PC-3 (cell line): ENCODE measurements at regions not wholly inside any gene's neighbourhood (a gene's known extent, or its start where the extent isn't known, plus 50 kb on each side); places are given as distances from the start of the nearest gene placed in this dataset.

Source experiments
- CTCF ChIP-seq: fragments of 300-600 bp; sonication (generic); conservative IDR thresholded peaks from 2 replicates; pipeline ENCODE4 v1.5.1; 2017; ENCODE audit warnings: antibody characterized with exemption, low read depth, mild to moderate bottlenecking, low read length
- EZH2 ChIP-seq: fragments of 300-600 bp; sonication (generic); IDR thresholded peaks from one replicate; pipeline ENCODE4 v1.6.1; 2017; ENCODE audit warnings: antibody characterized with exemption, mild to moderate bottlenecking, low read length; ENCODE audit not compliant: unreplicated experiment

DNA sequence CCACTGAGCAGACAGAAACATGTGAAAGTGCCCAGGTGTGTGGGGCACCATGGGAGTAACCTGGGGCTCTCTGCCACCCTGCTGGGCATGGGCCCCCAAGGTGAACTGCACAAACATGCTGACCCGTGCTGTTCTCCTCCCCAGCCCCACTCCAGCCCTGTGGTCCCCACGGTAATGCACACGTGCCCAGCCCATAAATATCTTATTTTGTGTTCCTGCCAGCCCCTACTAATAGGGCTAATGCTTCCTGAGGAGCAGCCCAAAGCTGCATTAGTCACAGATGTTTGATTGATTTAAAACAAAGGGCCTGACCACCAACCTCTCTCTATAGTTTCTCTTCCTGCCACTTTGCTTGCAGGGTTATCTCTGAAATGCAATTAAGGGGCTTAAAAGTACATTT is 95.4 kb downstream of the ABHD5 start:
- no peak for TF ChIP-seq CTCF
- TF ChIP-seq EZH2, result no peak
